HG02610 (cell line): ENCODE measurements at regions not wholly inside any gene's neighbourhood (a gene's known extent, or its start where the extent isn't known, plus 50 kb on each side); places are given as distances from the start of the nearest gene placed in this dataset.

ENCODE experiments used
- ATAC-seq: cut with Tn5 transposase; IDR thresholded peaks from one replicate; pipeline ENCODE4 v1.9.1; 2021; ENCODE audit warnings: mild to moderate bottlenecking, moderate library complexity; ENCODE audit not compliant: unreplicated experiment

DNA sequence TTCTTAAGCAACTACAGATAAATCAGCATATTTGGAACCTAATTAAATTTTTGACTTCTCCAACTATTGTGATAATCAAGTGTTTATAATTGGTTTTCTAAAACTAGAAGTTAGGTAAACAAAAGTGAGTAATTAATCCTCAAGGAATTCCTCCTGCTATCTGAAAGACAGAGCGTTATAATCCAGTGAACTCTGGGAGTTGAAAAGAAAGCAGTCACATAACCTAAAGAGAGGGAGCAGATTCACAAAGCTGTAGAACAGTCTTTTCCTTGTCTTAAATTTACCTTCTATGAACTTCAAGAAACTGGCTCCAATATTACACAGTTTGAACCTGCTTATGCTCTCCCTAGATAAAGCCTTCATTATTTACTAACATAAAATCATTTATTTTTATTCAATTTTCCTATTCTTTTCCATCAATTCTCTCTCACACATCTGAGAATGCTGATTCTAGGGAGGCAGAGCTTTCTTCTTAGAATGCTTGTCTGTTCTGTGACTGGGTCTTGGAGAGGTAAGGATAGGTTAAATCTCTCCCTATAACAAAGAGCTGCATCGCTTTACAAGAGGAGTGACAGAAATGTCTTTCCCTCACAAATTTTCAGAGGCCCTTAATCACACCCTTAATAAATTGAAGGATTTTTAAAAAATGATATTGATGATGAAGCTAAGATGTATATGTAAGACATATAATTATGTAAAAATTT is 132.8 kb downstream of the TUSC7 start:
- ATAC-seq: no peak

DNA sequence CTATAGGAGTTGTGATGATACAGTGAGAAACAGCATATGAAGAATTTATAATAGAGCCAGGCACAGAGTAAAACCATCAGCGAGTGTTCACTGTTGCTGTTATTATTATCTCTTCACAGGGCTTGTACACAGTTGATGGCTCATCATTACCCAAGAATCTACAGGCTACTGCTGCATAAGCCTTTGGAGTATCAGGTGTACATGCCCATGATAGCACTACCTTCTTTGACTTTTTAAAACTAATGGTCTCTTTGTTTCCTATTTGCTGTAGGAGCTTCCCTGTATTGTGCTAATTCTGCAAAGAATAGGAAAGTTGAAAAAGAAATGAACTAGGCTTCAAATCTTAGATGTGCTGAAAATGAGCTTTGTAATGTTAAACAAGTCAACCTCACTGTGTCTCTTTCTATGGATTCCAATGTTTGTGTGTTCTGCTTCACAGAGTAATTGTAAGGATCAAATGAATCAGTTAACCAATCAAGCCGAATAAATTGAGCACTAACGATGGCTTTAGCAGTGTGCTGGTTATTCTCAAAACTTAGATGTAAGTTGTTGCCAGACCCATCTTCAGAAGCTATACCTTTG is 138.8 kb downstream of the TUSC7 start:
- no peak for ATAC-seq

GRCh38 chr3:116849261-116849688 is 139.7 kb downstream of the TUSC7 start:
- ATAC-seq: no peak

DNA sequence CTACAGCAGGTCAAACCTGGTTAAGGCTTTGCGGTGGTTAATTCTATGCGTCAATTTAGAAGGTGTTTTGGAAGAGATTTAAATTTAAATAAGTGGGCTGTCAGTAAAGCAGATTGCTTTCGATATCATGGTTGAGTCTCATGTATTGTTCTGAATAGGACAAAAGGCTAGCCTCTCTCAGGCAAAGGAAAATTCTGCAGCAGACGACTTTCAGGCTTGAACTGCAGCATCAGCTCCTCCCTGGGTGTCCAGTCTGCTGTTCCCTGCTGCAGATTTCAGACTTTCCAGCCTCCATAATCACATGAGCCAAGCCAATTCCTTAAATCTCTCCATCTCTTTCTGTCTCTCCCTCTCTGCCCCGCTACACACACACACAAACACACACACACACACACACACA is 143.2 kb downstream of the TUSC7 start:
- no peak for ATAC-seq

GRCh38 chr3:116863270-116863770 is 153.7 kb downstream of the TUSC7 start:
- ATAC-seq: no peak

- ATAC-seq: peak; percentile 74
Measured at GRCh38 chr3:116863822-116864589, 154.4 kb downstream of the TUSC7 start.

GRCh38 chr3:116864590-116864927 is 155.0 kb downstream of the TUSC7 start:
- no peak for ATAC-seq

- no peak for ATAC-seq
Measured at GRCh38 chr3:116870379-116870778, 160.8 kb downstream of the TUSC7 start.

GRCh38 chr3:116871905-116872304 is 162.3 kb downstream of the TUSC7 start:
- peak; percentile 65 for ATAC-seq

DNA sequence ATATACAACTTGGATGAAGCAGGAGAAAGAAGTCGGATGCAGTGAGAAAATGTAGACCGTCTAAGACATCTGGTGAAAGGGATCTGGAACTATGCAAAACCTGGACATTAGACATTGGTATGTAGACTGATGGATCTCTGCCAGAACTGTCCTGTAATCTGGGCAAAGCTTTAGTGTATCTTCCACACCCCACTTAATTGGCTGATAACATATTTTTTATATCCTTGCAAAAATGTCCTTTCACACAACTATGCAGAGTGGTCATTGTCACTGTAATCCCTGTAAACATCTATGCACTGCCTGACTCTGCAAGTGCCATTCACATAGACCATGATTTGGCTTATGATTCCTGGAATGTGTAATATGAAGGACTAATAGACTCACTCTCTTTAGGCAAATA is 163.1 kb downstream of the TUSC7 start:
- no peak for ATAC-seq

GRCh38 chr3:116873142-116873541 is 163.6 kb downstream of the TUSC7 start:
- no peak for ATAC-seq

DNA sequence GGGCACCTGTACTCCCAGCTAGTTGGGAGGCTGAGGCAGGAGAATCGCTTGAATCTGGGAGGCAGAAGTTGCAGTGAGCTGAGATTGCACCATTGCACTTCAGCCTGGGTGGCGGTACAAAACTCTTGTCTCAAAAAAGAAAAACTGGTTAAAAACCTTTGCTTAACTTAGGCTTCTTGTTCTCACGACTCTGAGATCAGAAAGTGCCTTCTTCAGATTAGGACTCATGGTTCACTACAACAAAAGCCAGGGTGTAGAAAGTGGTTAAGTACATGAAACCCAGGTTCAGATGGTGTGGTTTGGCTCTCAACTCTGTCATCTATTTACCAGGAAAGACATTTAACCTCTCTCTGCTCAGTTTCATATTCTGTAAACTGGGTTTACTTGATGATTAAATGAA is 168.4 kb downstream of the TUSC7 start:
- ATAC-seq: no peak

- peak; percentile 89 for ATAC-seq
Measured at GRCh38 chr3:116886202-116886893, 176.8 kb downstream of the TUSC7 start.

GRCh38 chr3:116896116-116896515 is 186.5 kb downstream of the TUSC7 start:
- no peak for ATAC-seq

GRCh38 chr3:116897382-116897781 is 187.8 kb downstream of the TUSC7 start:
- ATAC-seq: no peak

DNA sequence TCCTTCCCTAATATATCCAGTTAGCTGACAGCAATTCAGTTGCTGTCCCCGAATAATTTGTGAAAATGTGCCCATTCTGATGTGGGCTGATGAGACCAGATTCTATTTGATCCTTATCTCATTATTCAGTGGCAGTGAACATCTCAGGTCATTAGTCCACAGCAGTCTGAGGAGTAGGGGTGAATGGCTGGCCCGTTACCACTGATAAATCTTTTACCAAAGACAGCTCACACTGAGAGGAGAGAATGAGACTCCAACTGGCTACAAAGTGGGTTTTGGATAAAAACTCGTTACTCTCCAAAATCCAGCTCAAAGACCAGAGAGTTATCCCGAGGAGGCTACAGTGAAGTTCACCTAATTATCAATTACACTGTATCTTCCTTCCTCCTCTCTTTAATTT is 189.7 kb downstream of the TUSC7 start:
- no peak for ATAC-seq

- ATAC-seq: no peak
Measured at GRCh38 chr3:116905334-116905733, 195.8 kb downstream of the TUSC7 start.

DNA sequence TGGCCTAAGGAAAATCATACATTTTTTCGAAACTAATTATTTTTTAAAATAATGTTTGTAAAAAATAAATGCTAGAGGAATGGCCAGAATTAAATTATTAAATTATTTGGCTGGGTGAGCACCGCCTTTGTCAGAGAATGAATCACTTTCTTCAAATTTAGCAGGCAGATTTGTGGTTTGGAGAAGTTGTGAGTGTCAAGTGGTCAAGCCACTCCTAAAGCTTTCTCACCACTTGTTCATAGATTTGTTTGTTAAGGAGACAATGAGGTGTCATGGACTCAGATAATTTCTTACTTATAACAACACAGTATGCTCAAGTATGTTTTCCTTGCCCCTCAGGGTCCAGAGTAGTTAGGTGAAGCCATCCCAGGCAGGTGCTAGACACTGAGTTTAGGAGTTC is 196.2 kb downstream of the TUSC7 start:
- no peak for ATAC-seq

- ATAC-seq: no peak
Measured at GRCh38 chr3:116912116-116912515, 202.5 kb downstream of the TUSC7 start.

- no peak for ATAC-seq
Measured at GRCh38 chr3:116914004-116914403, 204.4 kb downstream of the TUSC7 start.

DNA sequence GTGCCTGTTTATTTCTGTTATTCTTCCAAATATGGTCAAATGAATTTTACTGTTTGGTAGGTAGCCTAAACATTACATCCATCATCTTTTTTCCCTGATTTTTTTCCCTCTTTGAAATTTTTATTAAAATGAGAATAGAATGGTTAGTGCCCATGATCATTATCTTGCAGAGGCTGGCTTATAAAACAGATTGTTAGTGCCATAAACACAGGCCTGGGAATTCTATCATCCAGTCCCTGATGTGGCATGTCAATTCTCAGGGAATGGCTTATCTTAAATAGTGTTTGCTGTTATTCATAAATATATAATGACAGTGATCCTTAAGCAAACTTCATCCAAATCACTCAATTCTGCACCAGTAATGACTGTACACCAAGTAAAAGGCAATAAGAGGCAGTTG is 207.3 kb downstream of the TUSC7 start:
- no peak for ATAC-seq
